IMR-90 (cell line): ENCODE measurements at regions not wholly inside any gene's neighbourhood (a gene's known extent, or its start where the extent isn't known, plus 50 kb on each side); places are given as distances from the start of the nearest gene placed in this dataset.

Source experiments
- ATAC-seq: fragments of 200-7000 bp; cut with Tn5 transposase; 2 replicates; pipeline ENCODE4 v1.9.1; 2020; ENCODE audit warnings: low read depth, mild to moderate bottlenecking, moderate library complexity
- BruUV-seq: library from RNA; stranded (reverse); fragments of 400-500 nt; replicated peaks from 2 replicates; lab custom pipeline; 2021; lab: Mats Ljungman, UMichigan
- CTCF ChIA-PET: fragments of 300-600 bp; formaldehyde crosslinking; extraction: SDS; loops from one replicate; lab custom pipeline; 2021; ENCODE audit warnings: antibody characterized with exemption; lab: Yijun Ruan, JAX
- POLR2A ChIA-PET: fragments of 300-600 bp; sonication (Branson Sonifier 250); formaldehyde crosslinking; loops from one replicate; lab custom pipeline; 2022; ENCODE audit warnings: antibody characterized with exemption; ENCODE audit not compliant: unreplicated experiment; lab: Charles Lee
- DNase-seq: peaks from one replicate; pipeline ENCODE4 v3.0.0; 2013
- H2AFZ ChIP-seq: replicated peaks from 2 replicates; pipeline ENCODE3; 2013; ENCODE audit warnings: low read length, mild to moderate bottlenecking; ENCODE audit not compliant: poor library complexity
- H2AK5ac ChIP-seq: 2 replicates; pipeline ENCODE4 v1.6.1; 2013; ENCODE audit warnings: low read depth, low read length, inconsistent platforms
- H2AK9ac ChIP-seq: replicated peaks from 2 replicates; pipeline ENCODE3; 2013; ENCODE audit warnings: mild to moderate bottlenecking, low read depth, low read length, moderate library complexity; ENCODE audit not compliant: poor library complexity
- H2BK120ac ChIP-seq: 2 replicates; pipeline ENCODE4 v1.6.1; 2013; ENCODE audit warnings: low read depth, low read length, inconsistent platforms
- H2BK15ac ChIP-seq: 3 replicates; pipeline ENCODE4 v1.6.1; 2013; ENCODE audit warnings: low read depth, low read length, inconsistent platforms
- H2BK20ac ChIP-seq: 2 replicates; pipeline ENCODE4 v1.6.1; 2013; ENCODE audit warnings: low read depth, mild to moderate bottlenecking, inconsistent platforms, low read length, moderate library complexity
- H2BK5ac ChIP-seq: 2 replicates; pipeline ENCODE4 v1.6.1; 2013; ENCODE audit warnings: mild to moderate bottlenecking, low read depth, low read length, inconsistent platforms; ENCODE audit not compliant: poor library complexity, severe bottlenecking
- H3K14ac ChIP-seq: replicated peaks from 2 replicates; pipeline ENCODE4 v1.6.1; 2013; ENCODE audit warnings: low read depth, low read length, inconsistent platforms
- H3K18ac ChIP-seq: 2 replicates; pipeline ENCODE4 v1.6.1; 2013; ENCODE audit warnings: low read depth, low read length, control low read depth
- H3K23ac ChIP-seq: 2 replicates; pipeline ENCODE4 v1.6.1; 2013; ENCODE audit warnings: low read depth, low read length, inconsistent platforms
- H3K27ac ChIP-seq: 2 replicates; pipeline ENCODE4 v1.5.1; 2013; ENCODE audit warnings: mild to moderate bottlenecking, control low read depth, low read length; ENCODE audit not compliant: insufficient read depth
- H3K27me3 ChIP-seq: 2 replicates; pipeline ENCODE4 v1.6.1; 2013; ENCODE audit warnings: low read length; ENCODE audit not compliant: control insufficient read depth, insufficient read depth
- H3K36me3 ChIP-seq: 2 replicates; pipeline ENCODE4 v1.6.1; 2013; ENCODE audit warnings: low read length, mixed read lengths; ENCODE audit not compliant: control insufficient read depth, insufficient read depth
- H3K4ac ChIP-seq: 2 replicates; pipeline ENCODE4 v1.6.1; 2013; ENCODE audit warnings: low read depth, low read length, inconsistent platforms
- H3K4me1 ChIP-seq: 2 replicates; pipeline ENCODE4 v1.6.1; 2013; ENCODE audit warnings: low read length, mixed read lengths; ENCODE audit not compliant: control insufficient read depth, insufficient read depth
- H3K4me2 ChIP-seq: 2 replicates; pipeline ENCODE4 v1.6.1; 2013; ENCODE audit warnings: low read depth, mild to moderate bottlenecking, control low read depth, low read length, moderate library complexity
- H3K4me3 ChIP-seq: 2 replicates; pipeline ENCODE4 v1.5.1; 2013; ENCODE audit warnings: low read depth, mild to moderate bottlenecking, control low read depth, low read length, moderate library complexity; ENCODE audit not compliant: insufficient read depth
- H3K56ac ChIP-seq: 2 replicates; pipeline ENCODE4 v1.6.1; 2013; ENCODE audit warnings: low read length, inconsistent platforms; ENCODE audit not compliant: insufficient read depth; ENCODE audit errors: extremely low read depth
- H3K79me1 ChIP-seq, 2 experiments: 2 replicates each; pipeline ENCODE4 v1.6.1; 2013; ENCODE audit warnings: low read length in 2 of 2, inconsistent platforms in 1 of 2, low read depth in 1 of 2
- H3K9ac ChIP-seq: 2 replicates; pipeline ENCODE4 v1.6.1; 2013; ENCODE audit warnings: low read depth, low read length, control low read depth
- H3K9me1 ChIP-seq: 2 replicates; pipeline ENCODE4 v1.6.1; 2013; ENCODE audit warnings: low read length, inconsistent platforms; ENCODE audit not compliant: insufficient read depth
- H3K9me3 ChIP-seq: 2 replicates; pipeline ENCODE4 v1.6.1; 2013; ENCODE audit warnings: low read length; ENCODE audit not compliant: control insufficient read depth, insufficient read depth
- H4K20me1 ChIP-seq: 2 replicates; pipeline ENCODE4 v1.6.1; 2013; ENCODE audit warnings: low read length, inconsistent platforms; ENCODE audit not compliant: insufficient read depth
- H4K5ac ChIP-seq: 2 replicates; pipeline ENCODE4 v1.6.1; 2013; ENCODE audit warnings: mild to moderate bottlenecking, low read depth, low read length, control low read depth
- H4K8ac ChIP-seq, 2 experiments: 2 replicates each; pipeline ENCODE4 v1.6.1; 2013; ENCODE audit warnings: low read depth in 2 of 2, low read length in 2 of 2, control low read depth in 1 of 2, inconsistent platforms in 1 of 2
- H4K91ac ChIP-seq: 2 replicates; pipeline ENCODE4 v1.6.1; 2013; ENCODE audit warnings: low read depth, low read length, inconsistent platforms; ENCODE audit not compliant: insufficient read depth
- CHD1 ChIP-seq: IDR thresholded peaks from 2 replicates; pipeline ENCODE4 v1.6.1; 2012; ENCODE audit warnings: low read depth, low read length, improper control_type of control experiment
- MAFK ChIP-seq: IDR thresholded peaks from 2 replicates; pipeline ENCODE4 v1.6.1; 2012; ENCODE audit warnings: low read depth, low read length, improper control_type of control experiment
- MAZ ChIP-seq: IDR thresholded peaks from 2 replicates; pipeline ENCODE4 v1.6.1; 2012; ENCODE audit warnings: low read depth, mild to moderate bottlenecking, low read length, improper control_type of control experiment, moderate library complexity, borderline replicate concordance
- NFE2L2 ChIP-seq: fragments of 150-350 bp; IDR thresholded peaks from 2 replicates; pipeline ENCODE4 v1.6.1; 2016; ENCODE audit warnings: low read depth, mild to moderate bottlenecking, low read length
- RFX5 ChIP-seq: IDR thresholded peaks from 2 replicates; pipeline ENCODE4 v1.8.0; 2012; ENCODE audit warnings: low read depth, mild to moderate bottlenecking, low read length, moderate library complexity
- WGBS, 2 experiments: methylation state at CpG; one replicate each; pipeline versions ENCODE4 v1.1.5 to v1.1.7; 2013; ENCODE audit warnings: missing lambda C conversion rate in 2 of 2; ENCODE audit not compliant: insufficient read length in 1 of 2; ENCODE audit errors: extremely low coverage in 2 of 2; 5-methylcytosine and 5-hydroxymethylcytosine counted together
- dilution Hi-C: fragments of 300-500 bp; cut with HindIII; formaldehyde crosslinking; loops from one replicate; pipeline ENCODE4 v1.14.3; 2018; ENCODE audit warnings: low sequenced_read_pairs; ENCODE audit not compliant: unreplicated experiment
- in situ Hi-C: fragments of 300-500 bp; cut with MboI; formaldehyde crosslinking; loops from 3 replicates; pipeline ENCODE4 v1.14.3; 2019; ENCODE audit warnings: low sequenced_read_pairs, inconsistent platforms, mixed read lengths
- intact Hi-C: fragments of 100-400 bp; cut with micrococcal nuclease; formaldehyde crosslinking; loops from 2 replicates; pipeline ENCODE4 v1.10.0; 2022
- TF ChIP-seq, protein P1 (sequence below): fragments of 150-350 bp; IDR thresholded peaks from 2 replicates; pipeline ENCODE4 v1.6.1; 2016; ENCODE audit warnings: low read depth, mild to moderate bottlenecking, low read length, moderate library complexity, borderline replicate concordance

DNA sequence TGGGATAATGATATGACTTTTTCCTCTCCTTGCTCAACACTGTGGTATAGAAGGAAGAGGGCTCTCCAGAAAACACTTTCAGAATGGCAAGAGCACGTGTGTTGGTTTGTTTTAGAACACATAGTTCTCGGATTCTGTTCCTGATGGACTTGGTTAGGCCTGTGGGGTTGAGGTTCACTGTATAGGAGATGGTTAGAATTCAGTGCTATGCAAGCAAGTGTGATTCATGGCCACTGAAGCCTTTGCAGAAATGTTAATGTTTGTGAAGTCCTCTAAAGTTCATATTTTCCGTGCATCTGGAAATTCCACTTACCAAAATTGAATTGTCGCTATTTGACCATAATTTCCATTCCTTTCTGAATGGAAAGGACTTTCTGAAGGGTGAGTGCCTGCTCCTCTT lies 233.2 kb upstream of the DDHD1 start:
- peaks cover 5% of the 10 kb centered on the region for H3K9me1 ChIP-seq
- H3K27ac ChIP-seq = no peak overlapping the region
- no peak overlapping the region for H4K5ac ChIP-seq
- no peak overlapping the region; the same call in 2 of the 3 replicates for H2BK15ac ChIP-seq
- H3K56ac ChIP-seq = no peak overlapping the region
- H3K27me3 ChIP-seq = no peaks in the 10 kb centered on the region
- ChIA-PET POLR2A (interaction anchor here (0.6 kb wide), 1 partner anchor 13 kb away, joined by 3 read pairs; no protein-coding TSS in a partner anchor), CTCF (no interaction called here)
- DNase-seq (no peak), ATAC-seq (no peak)
- no peak overlapping the region for H2AFZ ChIP-seq
- TF ChIP-seq MAZ = no peak
- TF ChIP-seq, protein P1, sequence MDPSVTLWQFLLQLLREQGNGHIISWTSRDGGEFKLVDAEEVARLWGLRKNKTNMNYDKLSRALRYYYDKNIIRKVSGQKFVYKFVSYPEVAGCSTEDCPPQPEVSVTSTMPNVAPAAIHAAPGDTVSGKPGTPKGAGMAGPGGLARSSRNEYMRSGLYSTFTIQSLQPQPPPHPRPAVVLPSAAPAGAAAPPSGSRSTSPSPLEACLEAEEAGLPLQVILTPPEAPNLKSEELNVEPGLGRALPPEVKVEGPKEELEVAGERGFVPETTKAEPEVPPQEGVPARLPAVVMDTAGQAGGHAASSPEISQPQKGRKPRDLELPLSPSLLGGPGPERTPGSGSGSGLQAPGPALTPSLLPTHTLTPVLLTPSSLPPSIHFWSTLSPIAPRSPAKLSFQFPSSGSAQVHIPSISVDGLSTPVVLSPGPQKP = no peak
- TF ChIP-seq MAFK = no peak
- TF ChIP-seq NFE2L2 = no peak
- no peak for TF ChIP-seq RFX5
- TF ChIP-seq CHD1 = no peak
- H3K4me3 ChIP-seq = no peak overlapping the region
- in situ Hi-C loops = no loop called here
- no peak overlapping the region for H3K4ac ChIP-seq
- no peaks in the 10 kb centered on the region for H3K36me3 ChIP-seq
- H3K18ac ChIP-seq = no peak overlapping the region
- H3K9ac ChIP-seq = no peak overlapping the region
- no peak overlapping the region for H2BK120ac ChIP-seq
- H3K23ac ChIP-seq = no peak overlapping the region
- WGBS, 2 experiments = 100% methylated on average over 2 of the region's 4 CpGs; no CpG with 5 or more reads in 1 of the 2 experiments
- H3K14ac ChIP-seq = 0 out of 2 replicates have a peak overlapping the region, but pooled peaks have one; percentile 4
- no peak overlapping the region for H2BK20ac ChIP-seq
- BruUV-seq = no TSS peak
- intact Hi-C loops = no loop called here
- H3K4me2 ChIP-seq = no peak overlapping the region
- H3K79me1 ChIP-seq = no peaks in the 10 kb centered on the region
- H2AK9ac ChIP-seq = no peak overlapping the region
- H4K91ac ChIP-seq = no peak overlapping the region
- no peaks in the 10 kb centered on the region for H4K20me1 ChIP-seq
- H2BK5ac ChIP-seq = no peak overlapping the region
- dilution Hi-C loops = no loop called here
- peaks cover 3% of the 10 kb centered on the region; the same call in 1 of the 2 replicates for H3K4me1 ChIP-seq
- no peak overlapping the region for H2AK5ac ChIP-seq
- no peaks in the 10 kb centered on the region for H3K9me3 ChIP-seq
- no peak overlapping the region for H4K8ac ChIP-seq
